Suprapubic skin (tissue), 4 donors: ENCODE measurements at regions not wholly inside any gene's neighbourhood (a gene's known extent, or its start where the extent isn't known, plus 50 kb on each side); places are given as distances from the start of the nearest gene placed in this dataset.

Source experiments
- DNase-seq, 2 donors: peaks; one replicate each; pipeline ENCODE4 v3.0.0-alpha.2; 2019; ENCODE audit warnings: low spot score in 2 of 2
- H3K27ac ChIP-seq: fragments of 200-600 bp; sonication (generic); one replicate; pipeline ENCODE4 v1.5.1; 2019
- H3K27me3 ChIP-seq: fragments of 200-600 bp; sonication (generic); one replicate; pipeline ENCODE4 v1.5.1; 2019
- H3K36me3 ChIP-seq: fragments of 200-600 bp; sonication (generic); one replicate; pipeline ENCODE4 v1.5.1; 2019
- H3K4me1 ChIP-seq: fragments of 200-600 bp; sonication (generic); one replicate; pipeline ENCODE4 v1.5.1; 2019
- H3K4me3 ChIP-seq: fragments of 200-600 bp; sonication (generic); one replicate; pipeline ENCODE4 v1.5.1; 2019; ENCODE audit warnings: mild to moderate bottlenecking
- H3K9me3 ChIP-seq: fragments of 200-600 bp; sonication (generic); one replicate; pipeline ENCODE4 v1.5.1; 2019
- CTCF ChIP-seq, 2 donors: fragments of 200-600 bp in 1 of 2; fragments of 450-650 bp in 1 of 2; sonication (generic) in 1 of 2; IDR thresholded peaks; one replicate each; pipeline ENCODE4 v1.5.1; 2016 to 2019; ENCODE audit warnings: antibody characterized with exemption in 2 of 2, mild to moderate bottlenecking in 1 of 2, moderate library complexity in 1 of 2
- EP300 ChIP-seq: sonication (generic); formaldehyde crosslinking; IDR thresholded peaks from one replicate; pipeline ENCODE4 v1.6.1; 2017; ENCODE audit warnings: antibody characterized with exemption
- POLR2A ChIP-seq, 2 donors: fragments of 450-650 bp; IDR thresholded peaks; one replicate each; pipeline ENCODE4 v1.6.1; 2017; ENCODE audit warnings: antibody characterized with exemption in 2 of 2, mild to moderate bottlenecking in 2 of 2, moderate library complexity in 2 of 2
- POLR2AphosphoS5 ChIP-seq, 3 donors: sonication (generic); formaldehyde crosslinking; IDR thresholded peaks; one replicate each; pipeline ENCODE4 v1.6.1; 2017; ENCODE audit warnings: antibody characterized with exemption in 3 of 3
- WGBS: methylation state at CpG from one replicate; pipeline ENCODE4 v1.1.5; 2018; 5-methylcytosine and 5-hydroxymethylcytosine counted together

GRCh38 chr7:28347475-28348318 is 64.6 kb upstream of the CREB5 start:
- H3K27ac ChIP-seq: peak overlapping the region; percentile 70
- no peaks in the 10 kb centered on the region for H3K36me3 ChIP-seq
- no peak overlapping the region for H3K4me3 ChIP-seq
- DNase-seq: no peak
- H3K9me3 ChIP-seq: no peaks in the 10 kb centered on the region
- no peak for TF ChIP-seq POLR2A (IDR thresholded peaks at IDR 0.05)
- TF ChIP-seq POLR2AphosphoS5 (IDR thresholded peaks at IDR 0.05): no peak
- TF ChIP-seq EP300: no peak
- TF ChIP-seq CTCF (IDR thresholded peaks at IDR 0.05): no peak
- WGBS: 26% methylated on average over 12 of the region's 12 CpGs
- no peaks in the 10 kb centered on the region for H3K27me3 ChIP-seq
- peaks cover 20% of the 10 kb centered on the region for H3K4me1 ChIP-seq

GRCh38 chr7:28348636-28349035 is 63.7 kb upstream of the CREB5 start:
- Histone ChIP-seq H3K27ac (peak overlapping the region; percentile 9), H3K4me1 (peaks cover 20% of the 10 kb centered on the region), H3K4me3 (no peak overlapping the region), H3K9me3 (no peaks in the 10 kb centered on the region), H3K36me3 (no peaks in the 10 kb centered on the region), H3K27me3 (no peaks in the 10 kb centered on the region)
- WGBS: 33% methylated on average over 5 of the region's 5 CpGs
- no peak for TF ChIP-seq POLR2AphosphoS5 (IDR thresholded peaks at IDR 0.05)
- no peak for TF ChIP-seq EP300
- TF ChIP-seq POLR2A (IDR thresholded peaks at IDR 0.05): no peak
- no peak for TF ChIP-seq CTCF (IDR thresholded peaks at IDR 0.05)
- DNase-seq: no peak

- Histone ChIP-seq H3K36me3 (no peaks in the 10 kb centered on the region), H3K27ac (no peak overlapping the region), H3K9me3 (no peaks in the 10 kb centered on the region), H3K4me3 (no peak overlapping the region), H3K27me3 (no peaks in the 10 kb centered on the region), H3K4me1 (peaks cover 20% of the 10 kb centered on the region)
- TF ChIP-seq POLR2A (IDR thresholded peaks at IDR 0.05): no peak
- no peak for TF ChIP-seq CTCF (IDR thresholded peaks at IDR 0.05)
- TF ChIP-seq POLR2AphosphoS5 (IDR thresholded peaks at IDR 0.05): no peak
- TF ChIP-seq EP300: no peak
- WGBS: 100% methylated on average over 1 of the region's 1 CpG
- no peak for DNase-seq
Measured at GRCh38 chr7:28349637-28350036, 62.7 kb upstream of the CREB5 start.

GRCh38 chr7:28350662-28351061 is 61.7 kb upstream of the CREB5 start:
- TF ChIP-seq CTCF (IDR thresholded peaks at IDR 0.05) (no peak), POLR2AphosphoS5 (IDR thresholded peaks at IDR 0.05) (no peak), EP300 (no peak), POLR2A (IDR thresholded peaks at IDR 0.05) (no peak)
- H3K36me3 ChIP-seq: no peaks in the 10 kb centered on the region
- H3K4me3 ChIP-seq: no peak overlapping the region
- no peaks in the 10 kb centered on the region for H3K9me3 ChIP-seq
- no peak for DNase-seq
- WGBS: 92% methylated on average over 4 of the region's 4 CpGs
- H3K27ac ChIP-seq: no peak overlapping the region
- H3K27me3 ChIP-seq: no peaks in the 10 kb centered on the region
- H3K4me1 ChIP-seq: peaks cover 20% of the 10 kb centered on the region

- no peak for TF ChIP-seq POLR2A (IDR thresholded peaks at IDR 0.05)
- TF ChIP-seq POLR2AphosphoS5 (IDR thresholded peaks at IDR 0.05): no peak
- no peak for TF ChIP-seq CTCF (IDR thresholded peaks at IDR 0.05)
- TF ChIP-seq EP300: no peak
Measured at GRCh38 chr7:28351450-28351849, 60.9 kb upstream of the CREB5 start.

More at GRCh38 chr7:28351450-28351849, 60.9 kb upstream of the CREB5 start:
- H3K4me1 ChIP-seq: peaks cover 18% of the 10 kb centered on the region
- H3K4me3 ChIP-seq: no peak overlapping the region
- H3K27ac ChIP-seq: no peak overlapping the region
- no peak for DNase-seq
- H3K27me3 ChIP-seq: no peaks in the 10 kb centered on the region
- 63% methylated on average over 1 of the region's 1 CpG for WGBS
- H3K36me3 ChIP-seq: no peaks in the 10 kb centered on the region
- H3K9me3 ChIP-seq: no peaks in the 10 kb centered on the region
